ENCODE measurements at regions not wholly inside any gene's neighbourhood (a gene's known extent, or its start where the extent isn't known, plus 50 kb on each side); places are given as distances from the start of the nearest gene placed in this dataset.

- peak; percentile 20; the same call in 1 of the 2 replicates for TF ChIP-seq CHAMP1 (IDR thresholded peaks at IDR 0.05)
- TF ChIP-seq LCOR (CRISPR knock-in tag; IDR thresholded peaks at IDR 0.05): 0 out of 2 replicates have a peak, but pooled peaks have one; percentile 58
- no peak for TF ChIP-seq DIDO1 (tag; IDR thresholded peaks at IDR 0.05; ENCODE audit: low read depth)
- no peak for TF ChIP-seq ZNF408 (CRISPR knock-in tag; IDR thresholded peaks at IDR 0.05; ENCODE audit: low read depth)
- TF ChIP-seq ILF3 (IDR thresholded peaks at IDR 0.05; ENCODE audit: borderline replicate concordance): no peak
- no peak for TF ChIP-seq IFI16 (CRISPR knock-in tag; IDR thresholded peaks at IDR 0.05)
- TF ChIP-seq ZNF121 (CRISPR knock-in tag; conservative IDR thresholded peaks at IDR 0.05): peak; percentile 56
- TF ChIP-seq ZNF436 (CRISPR knock-in tag; IDR thresholded peaks at IDR 0.05): no peak
- no peak for TF ChIP-seq FOXP1 (CRISPR knock-in tag; IDR thresholded peaks at IDR 0.05)
- TF ChIP-seq ZNF431 (CRISPR knock-in tag; IDR thresholded peaks at IDR 0.05): no peak
- TF ChIP-seq CBFA2T2 (conservative IDR thresholded peaks at IDR 0.05): peak; percentile 88
- TF ChIP-seq ZNF311 (CRISPR knock-in tag; IDR thresholded peaks at IDR 0.05): peak; percentile 74
- TF ChIP-seq ETS2 (tag; IDR thresholded peaks at IDR 0.05; ENCODE audit: borderline replicate concordance, poor library complexity, severe bottlenecking): no peak
- no peak for TF ChIP-seq ELK1 (CRISPR knock-in tag; IDR thresholded peaks at IDR 0.05)
- peak; percentile 21 for TF ChIP-seq HMGN3 (IDR thresholded peaks at IDR 0.05; ENCODE audit: borderline replicate concordance, extremely low read depth, insufficient read length, low read depth, low read length)
- peak; percentile 62 for TF ChIP-seq HDAC3 (IDR thresholded peaks at IDR 0.05; ENCODE audit: borderline replicate concordance, partially characterized antibody)
- no peak for TF ChIP-seq AFF4 (CRISPR knock-in tag; IDR thresholded peaks at IDR 0.05)
- TF ChIP-seq, protein P1, sequence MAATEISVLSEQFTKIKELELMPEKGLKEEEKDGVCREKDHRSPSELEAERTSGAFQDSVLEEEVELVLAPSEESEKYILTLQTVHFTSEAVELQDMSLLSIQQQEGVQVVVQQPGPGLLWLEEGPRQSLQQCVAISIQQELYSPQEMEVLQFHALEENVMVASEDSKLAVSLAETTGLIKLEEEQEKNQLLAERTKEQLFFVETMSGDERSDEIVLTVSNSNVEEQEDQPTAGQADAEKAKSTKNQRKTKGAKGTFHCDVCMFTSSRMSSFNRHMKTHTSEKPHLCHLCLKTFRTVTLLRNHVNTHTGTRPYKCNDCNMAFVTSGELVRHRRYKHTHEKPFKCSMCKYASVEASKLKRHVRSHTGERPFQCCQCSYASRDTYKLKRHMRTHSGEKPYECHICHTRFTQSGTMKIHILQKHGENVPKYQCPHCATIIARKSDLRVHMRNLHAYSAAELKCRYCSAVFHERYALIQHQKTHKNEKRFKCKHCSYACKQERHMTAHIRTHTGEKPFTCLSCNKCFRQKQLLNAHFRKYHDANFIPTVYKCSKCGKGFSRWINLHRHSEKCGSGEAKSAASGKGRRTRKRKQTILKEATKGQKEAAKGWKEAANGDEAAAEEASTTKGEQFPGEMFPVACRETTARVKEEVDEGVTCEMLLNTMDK (IDR thresholded peaks at IDR 0.05; ENCODE audit: borderline replicate concordance, insufficient read depth, low read depth, low read length, poor library complexity, severe bottlenecking): no peak
Observed at GRCh38 chr12:75706786-75707605, 195.6 kb upstream of the KRR1 start (continued).
